D341Med (cell line): ENCODE measurements at regions not wholly inside any gene's neighbourhood (a gene's known extent, or its start where the extent isn't known, plus 50 kb on each side); places are given as distances from the start of the nearest gene placed in this dataset.

Source experiments
- DNase-seq: peaks from one replicate; pipeline ENCODE4 v3.0.0; 2012; ENCODE audit warnings: low spot score

GRCh38 chr5:167754501-167755021 lies 536.9 kb upstream of the WWC1 start:
- DNase-seq = no peak

GRCh38 chr5:167755420-167755819 lies 536.0 kb upstream of the WWC1 start:
- DNase-seq = no peak

- no peak for DNase-seq
These were observed 532.2 kb upstream of the WWC1 start for GRCh38 chr5:167759057-167759821.

- no peak for DNase-seq
These were observed 527.7 kb upstream of the WWC1 start for GRCh38 chr5:167763772-167764171.

GRCh38 chr5:167764641-167765289 lies 526.7 kb upstream of the WWC1 start:
- no peak for DNase-seq

- no peak for DNase-seq
These were observed 526.1 kb upstream of the WWC1 start for GRCh38 chr5:167765352-167765751.

- DNase-seq = no peak
These were observed 524.5 kb upstream of the WWC1 start for GRCh38 chr5:167766957-167767356.

- no peak for DNase-seq
These were observed 523.6 kb upstream of the WWC1 start for GRCh38 chr5:167767795-167768194.

- no peak for DNase-seq
These were observed 521.5 kb upstream of the WWC1 start for GRCh38 chr5:167769846-167770413.

GRCh38 chr5:167770461-167770860 lies 521.0 kb upstream of the WWC1 start:
- no peak for DNase-seq

- no peak for DNase-seq
These were observed 519.9 kb upstream of the WWC1 start for GRCh38 chr5:167771571-167771970.

GRCh38 chr5:167773668-167774301 lies 517.7 kb upstream of the WWC1 start:
- no peak for DNase-seq

GRCh38 chr5:167777746-167778145 lies 513.7 kb upstream of the WWC1 start:
- DNase-seq = no peak

- no peak for DNase-seq
These were observed 513.2 kb upstream of the WWC1 start for GRCh38 chr5:167778228-167778627.

GRCh38 chr5:167779644-167780043 lies 511.8 kb upstream of the WWC1 start:
- DNase-seq = no peak

GRCh38 chr5:167780177-167780576 lies 511.3 kb upstream of the WWC1 start:
- DNase-seq = no peak

- DNase-seq = peak; percentile 15
These were observed 508.2 kb upstream of the WWC1 start for GRCh38 chr5:167783145-167783817.

- no peak for DNase-seq
These were observed 506.3 kb upstream of the WWC1 start for GRCh38 chr5:167785106-167785505.

GRCh38 chr5:167785901-167786300 lies 505.5 kb upstream of the WWC1 start:
- no peak for DNase-seq

GRCh38 chr5:167786871-167787578 lies 504.4 kb upstream of the WWC1 start:
- DNase-seq = no peak

GRCh38 chr5:167790045-167790444 lies 501.4 kb upstream of the WWC1 start:
- no peak for DNase-seq
